ENCODE measurements at regions not wholly inside any gene's neighbourhood (a gene's known extent, or its start where the extent isn't known, plus 50 kb on each side); places are given as distances from the start of the nearest gene placed in this dataset.

GRCh38 chr14:76656592-76656991, 104.7 kb upstream of the VASH1 start:
- Histone ChIP-seq H3K27me3 (no peaks in the 10 kb centered on the region), H3K36me3 (no peaks in the 10 kb centered on the region), H3K9me3 (peaks cover 7 to 22% of the 10 kb centered on the region in 2 donors), H3K27ac (no peak overlapping the region), H3K4me1 (no peaks in the 10 kb centered on the region), H3K4me3 (no peak overlapping the region)
- TF ChIP-seq POLR2AphosphoS5 (IDR thresholded peaks at IDR 0.05) (no peak), CTCF (IDR thresholded peaks at IDR 0.05) (no peak), POLR2A (IDR thresholded peaks at IDR 0.05) (no peak)
- intact Hi-C loops (cut with DNase I; ENCODE audit: low total_unique reads): no loop called here
- DNase-seq (ENCODE audit: low spot score in 2 of 2): no peak

GRCh38 chr14:76657404-76657803, 103.9 kb upstream of the VASH1 start:
- no peak for DNase-seq (ENCODE audit: low spot score in 2 of 2)
- H3K27ac ChIP-seq: no peak overlapping the region
- TF ChIP-seq POLR2AphosphoS5 (IDR thresholded peaks at IDR 0.05): no peak
- no peak for TF ChIP-seq POLR2A (IDR thresholded peaks at IDR 0.05)
- TF ChIP-seq CTCF (IDR thresholded peaks at IDR 0.05): no peak
- intact Hi-C loops (cut with DNase I; ENCODE audit: low total_unique reads): no loop called here
- H3K27me3 ChIP-seq: no peaks in the 10 kb centered on the region
- no peak overlapping the region for H3K4me3 ChIP-seq
- H3K9me3 ChIP-seq: peaks cover 7 to 22% of the 10 kb centered on the region in 2 donors
- H3K36me3 ChIP-seq: no peaks in the 10 kb centered on the region
- H3K4me1 ChIP-seq: no peaks in the 10 kb centered on the region

- no peak for TF ChIP-seq CTCF (IDR thresholded peaks at IDR 0.05)
- no peak for TF ChIP-seq POLR2A (IDR thresholded peaks at IDR 0.05)
- TF ChIP-seq POLR2AphosphoS5 (IDR thresholded peaks at IDR 0.05): no peak
- Histone ChIP-seq H3K9me3 (peaks cover 7 to 22% of the 10 kb centered on the region in 2 donors), H3K27ac (no peak overlapping the region), H3K36me3 (no peaks in the 10 kb centered on the region), H3K4me1 (no peaks in the 10 kb centered on the region), H3K27me3 (no peaks in the 10 kb centered on the region), H3K4me3 (no peak overlapping the region)
- no peak for DNase-seq (ENCODE audit: low spot score in 2 of 2)
- intact Hi-C loops (cut with DNase I; ENCODE audit: low total_unique reads): no loop called here
These were observed 103.4 kb upstream of the VASH1 start for GRCh38 chr14:76657846-76658245.

GRCh38 chr14:76662580-76662979, 98.7 kb upstream of the VASH1 start:
- Histone ChIP-seq H3K4me3 (no peak overlapping the region), H3K9me3 (peaks cover 7 to 22% of the 10 kb centered on the region in 2 donors), H3K36me3 (no peaks in the 10 kb centered on the region), H3K27me3 (no peaks in the 10 kb centered on the region), H3K27ac (no peak overlapping the region), H3K4me1 (no peaks in the 10 kb centered on the region)
- intact Hi-C loops (cut with DNase I; ENCODE audit: low total_unique reads): no loop called here
- no peak for TF ChIP-seq POLR2AphosphoS5 (IDR thresholded peaks at IDR 0.05)
- no peak for TF ChIP-seq POLR2A (IDR thresholded peaks at IDR 0.05)
- TF ChIP-seq CTCF (IDR thresholded peaks at IDR 0.05): no peak
- DNase-seq (ENCODE audit: low spot score in 2 of 2): no peak

GRCh38 chr14:76664790-76665189, 96.5 kb upstream of the VASH1 start:
- Histone ChIP-seq H3K36me3 (no peaks in the 10 kb centered on the region), H3K9me3 (peaks cover 8 to 23% of the 10 kb centered on the region in 2 donors), H3K27me3 (no peaks in the 10 kb centered on the region), H3K27ac (no peak overlapping the region), H3K4me1 (no peaks in the 10 kb centered on the region), H3K4me3 (no peak overlapping the region)
- intact Hi-C loops (cut with DNase I; ENCODE audit: low total_unique reads): no loop called here
- TF ChIP-seq POLR2A (IDR thresholded peaks at IDR 0.05) (no peak), CTCF (IDR thresholded peaks at IDR 0.05) (no peak), POLR2AphosphoS5 (IDR thresholded peaks at IDR 0.05) (no peak)
- DNase-seq (ENCODE audit: low spot score in 2 of 2): no peak

Measured in breast epithelium (tissue), 4 donors.